ENCODE measurements at regions not wholly inside any gene's neighbourhood (a gene's known extent, or its start where the extent isn't known, plus 50 kb on each side); places are given as distances from the start of the nearest gene placed in this dataset.

GRCh38 chr7:81527651-81528050 lies 242.2 kb downstream of the HGF start:
- TF ChIP-seq CTCF (optimal IDR thresholded peaks at IDR 0.05 in 1 of 3, IDR thresholded peaks at IDR 0.05 in 1 of 3, conservative IDR thresholded peaks at IDR 0.05 in 1 of 3; ENCODE audit: extremely low read depth in 1 of 3, insufficient read depth in 2 of 3, low read length in 3 of 3) (no peak), EZH2 (IDR thresholded peaks at IDR 0.05; ENCODE audit: low read length) (no peak)
